Parathyroid adenoma (tissue), 2 donors: ENCODE measurements at regions not wholly inside any gene's neighbourhood (a gene's known extent, or its start where the extent isn't known, plus 50 kb on each side); places are given as distances from the start of the nearest gene placed in this dataset.

Source experiments
- H2AFZ ChIP-seq: fragments of 300-600 bp; sonication (generic); one replicate; pipeline ENCODE4 v1.7.0; 2017; ENCODE audit warnings: antibody characterized with exemption, mild to moderate bottlenecking
- H3K27ac ChIP-seq: fragments of 300-600 bp; sonication (generic); one replicate; pipeline ENCODE4 v1.7.0; 2017
- H3K27me3 ChIP-seq: fragments of 300-600 bp; sonication (generic); one replicate; pipeline ENCODE4 v1.7.0; 2017; ENCODE audit warnings: low read length; ENCODE audit not compliant: control insufficient read depth, insufficient read depth
- H3K36me3 ChIP-seq: fragments of 300-600 bp; sonication (generic); one replicate; pipeline ENCODE4 v1.7.0; 2017; ENCODE audit warnings: low read length; ENCODE audit not compliant: control insufficient read depth, insufficient read depth
- H3K4me1 ChIP-seq: fragments of 300-600 bp; sonication (generic); one replicate; pipeline ENCODE4 v1.7.0; 2017; ENCODE audit warnings: control low read depth
- H3K4me2 ChIP-seq: fragments of 300-600 bp; sonication (generic); one replicate; pipeline ENCODE4 v1.7.0; 2017; ENCODE audit warnings: low read length
- H3K4me3 ChIP-seq: fragments of 300-600 bp; sonication (generic); one replicate; pipeline ENCODE4 v1.7.0; 2017; ENCODE audit warnings: low read depth, low read length
- H3K79me2 ChIP-seq: fragments of 300-600 bp; sonication (generic); one replicate; pipeline ENCODE4 v1.7.0; 2017; ENCODE audit warnings: control low read depth
- H3K9ac ChIP-seq: fragments of 300-600 bp; sonication (generic); one replicate; pipeline ENCODE4 v1.7.0; 2017; ENCODE audit warnings: mild to moderate bottlenecking
- H3K9me3 ChIP-seq: fragments of 300-600 bp; sonication (generic); one replicate; pipeline ENCODE4 v1.7.0; 2017; ENCODE audit warnings: low read length; ENCODE audit not compliant: control insufficient read depth
- TF ChIP-seq, protein P1 (sequence below): fragments of 300-600 bp; sonication (generic); IDR thresholded peaks from one replicate; pipeline ENCODE4 v1.7.0; 2017; ENCODE audit warnings: antibody characterized with exemption, mild to moderate bottlenecking
- donor health status: primary hyperparathyroidism.

- no peaks in the 10 kb centered on the region for H3K79me2 ChIP-seq
- no peaks in the 10 kb centered on the region for H3K4me1 ChIP-seq
- TF ChIP-seq, protein P1, sequence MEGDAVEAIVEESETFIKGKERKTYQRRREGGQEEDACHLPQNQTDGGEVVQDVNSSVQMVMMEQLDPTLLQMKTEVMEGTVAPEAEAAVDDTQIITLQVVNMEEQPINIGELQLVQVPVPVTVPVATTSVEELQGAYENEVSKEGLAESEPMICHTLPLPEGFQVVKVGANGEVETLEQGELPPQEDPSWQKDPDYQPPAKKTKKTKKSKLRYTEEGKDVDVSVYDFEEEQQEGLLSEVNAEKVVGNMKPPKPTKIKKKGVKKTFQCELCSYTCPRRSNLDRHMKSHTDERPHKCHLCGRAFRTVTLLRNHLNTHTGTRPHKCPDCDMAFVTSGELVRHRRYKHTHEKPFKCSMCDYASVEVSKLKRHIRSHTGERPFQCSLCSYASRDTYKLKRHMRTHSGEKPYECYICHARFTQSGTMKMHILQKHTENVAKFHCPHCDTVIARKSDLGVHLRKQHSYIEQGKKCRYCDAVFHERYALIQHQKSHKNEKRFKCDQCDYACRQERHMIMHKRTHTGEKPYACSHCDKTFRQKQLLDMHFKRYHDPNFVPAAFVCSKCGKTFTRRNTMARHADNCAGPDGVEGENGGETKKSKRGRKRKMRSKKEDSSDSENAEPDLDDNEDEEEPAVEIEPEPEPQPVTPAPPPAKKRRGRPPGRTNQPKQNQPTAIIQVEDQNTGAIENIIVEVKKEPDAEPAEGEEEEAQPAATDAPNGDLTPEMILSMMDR: no peak
These were observed 170.8 kb downstream of the ZNF674 start for GRCh38 chrX:46374371-46374770.

DNA sequence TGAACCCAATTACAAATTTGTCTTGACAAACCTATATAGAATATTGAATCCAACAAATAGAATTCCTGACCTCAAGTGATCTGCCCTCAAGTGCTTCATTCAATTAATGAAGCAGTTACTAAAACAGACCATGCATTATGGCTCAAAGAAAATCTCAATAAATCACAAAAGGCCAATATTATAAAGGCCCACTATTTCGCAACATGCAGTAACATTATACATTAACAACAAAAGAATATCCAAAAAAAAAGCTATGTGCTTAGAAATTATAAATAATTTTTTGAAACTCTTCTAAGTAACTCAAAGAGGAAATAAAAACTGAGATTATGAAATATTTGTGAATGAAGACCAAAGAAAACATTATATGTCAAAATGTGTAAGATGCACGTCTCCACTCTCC lies 177.7 kb downstream of the ZNF674 start:
- Histone ChIP-seq H3K9ac (no peak overlapping the region), H3K4me1 (no peaks in the 10 kb centered on the region), H2AFZ (no peak overlapping the region), H3K27me3 (no peaks in the 10 kb centered on the region), H3K79me2 (no peaks in the 10 kb centered on the region), H3K4me3 (no peak overlapping the region), H3K27ac (no peak overlapping the region), H3K9me3 (no peaks in the 10 kb centered on the region), H3K4me2 (no peak overlapping the region), H3K36me3 (no peaks in the 10 kb centered on the region)
- TF ChIP-seq, protein P1: no peak

More at GRCh38 chrX:46374371-46374770, 170.8 kb downstream of the ZNF674 start:
- H3K9me3 ChIP-seq: no peaks in the 10 kb centered on the region
- no peak overlapping the region for H3K27ac ChIP-seq
- no peak overlapping the region for H3K9ac ChIP-seq
- no peak overlapping the region for H3K4me2 ChIP-seq
- no peak overlapping the region for H3K4me3 ChIP-seq
- no peaks in the 10 kb centered on the region for H3K36me3 ChIP-seq
- H2AFZ ChIP-seq: no peak overlapping the region
- no peaks in the 10 kb centered on the region for H3K27me3 ChIP-seq

DNA sequence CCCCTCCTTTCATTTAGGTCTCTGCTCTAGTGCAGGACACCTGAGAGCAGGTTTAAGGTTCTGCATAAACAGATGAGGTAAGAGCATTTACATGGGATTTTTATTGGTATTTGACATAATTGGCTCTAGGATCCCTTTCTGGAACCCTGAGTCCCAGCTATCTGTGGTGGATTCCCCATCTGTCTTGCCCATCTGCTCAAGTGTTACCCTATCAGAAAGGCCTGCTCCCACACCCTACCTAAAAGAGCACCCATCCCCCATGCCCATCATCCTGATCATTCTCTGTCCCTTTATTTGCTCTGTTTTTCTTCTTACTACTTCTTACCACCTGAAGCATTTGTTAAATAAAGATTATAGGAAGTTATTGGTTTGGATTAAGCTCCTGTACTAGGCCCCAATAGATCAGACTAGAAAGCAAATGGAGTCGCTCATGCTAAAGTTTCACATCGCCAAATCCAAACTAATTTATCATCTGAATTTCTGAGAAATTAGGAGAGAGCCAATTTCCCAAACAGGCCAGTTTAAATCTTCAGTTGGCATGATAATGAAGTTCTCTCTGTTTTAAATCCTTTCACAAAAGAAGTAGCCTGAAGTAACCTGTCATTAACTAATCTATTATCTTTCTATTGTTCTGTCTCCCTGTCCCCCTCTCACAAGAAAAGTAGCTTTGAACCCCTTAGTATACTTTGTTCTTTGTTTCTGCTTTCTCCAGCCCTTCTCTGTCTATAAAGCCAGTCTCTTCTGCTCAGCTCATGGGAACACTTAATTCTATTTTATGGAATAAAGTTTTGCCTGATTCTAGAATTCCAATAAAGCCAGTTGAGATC lies 178.6 kb downstream of the ZNF674 start:
- Histone ChIP-seq H3K79me2 (no peaks in the 10 kb centered on the region), H3K4me2 (no peak overlapping the region), H3K27ac (no peak overlapping the region), H3K9ac (no peak overlapping the region), H3K36me3 (no peaks in the 10 kb centered on the region), H2AFZ (no peak overlapping the region), H3K27me3 (no peaks in the 10 kb centered on the region), H3K9me3 (no peaks in the 10 kb centered on the region), H3K4me1 (no peaks in the 10 kb centered on the region), H3K4me3 (no peak overlapping the region)
- TF ChIP-seq, protein P1: no peak

DNA sequence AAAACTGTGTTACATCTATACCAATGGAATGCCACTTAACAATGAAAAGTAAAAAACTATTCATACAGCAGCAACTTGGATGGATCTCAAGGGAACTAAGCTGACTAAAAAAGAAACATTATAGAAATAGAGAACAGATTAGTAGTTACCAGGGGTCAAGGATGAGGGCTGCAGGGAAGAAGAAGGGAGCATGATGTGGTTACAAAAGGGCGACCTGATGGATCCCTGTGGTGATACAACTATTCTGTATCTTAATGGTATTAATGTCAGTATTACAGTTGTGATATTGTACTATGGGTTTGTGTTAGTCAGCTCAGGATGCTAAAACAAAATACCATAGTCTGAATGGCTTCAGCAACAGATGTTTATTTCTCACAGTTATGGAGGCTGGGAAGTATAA lies 190.7 kb downstream of the ZNF674 start:
- Histone ChIP-seq H3K36me3 (no peaks in the 10 kb centered on the region), H3K4me2 (no peak overlapping the region), H3K79me2 (no peaks in the 10 kb centered on the region), H3K9ac (no peak overlapping the region), H3K27ac (no peak overlapping the region), H3K4me1 (no peaks in the 10 kb centered on the region), H2AFZ (no peak overlapping the region), H3K9me3 (no peaks in the 10 kb centered on the region), H3K4me3 (no peak overlapping the region), H3K27me3 (no peaks in the 10 kb centered on the region)
- TF ChIP-seq, protein P1: no peak
